ENCODE measurements at regions not wholly inside any gene's neighbourhood (a gene's known extent, or its start where the extent isn't known, plus 50 kb on each side); places are given as distances from the start of the nearest gene placed in this dataset.

DNA sequence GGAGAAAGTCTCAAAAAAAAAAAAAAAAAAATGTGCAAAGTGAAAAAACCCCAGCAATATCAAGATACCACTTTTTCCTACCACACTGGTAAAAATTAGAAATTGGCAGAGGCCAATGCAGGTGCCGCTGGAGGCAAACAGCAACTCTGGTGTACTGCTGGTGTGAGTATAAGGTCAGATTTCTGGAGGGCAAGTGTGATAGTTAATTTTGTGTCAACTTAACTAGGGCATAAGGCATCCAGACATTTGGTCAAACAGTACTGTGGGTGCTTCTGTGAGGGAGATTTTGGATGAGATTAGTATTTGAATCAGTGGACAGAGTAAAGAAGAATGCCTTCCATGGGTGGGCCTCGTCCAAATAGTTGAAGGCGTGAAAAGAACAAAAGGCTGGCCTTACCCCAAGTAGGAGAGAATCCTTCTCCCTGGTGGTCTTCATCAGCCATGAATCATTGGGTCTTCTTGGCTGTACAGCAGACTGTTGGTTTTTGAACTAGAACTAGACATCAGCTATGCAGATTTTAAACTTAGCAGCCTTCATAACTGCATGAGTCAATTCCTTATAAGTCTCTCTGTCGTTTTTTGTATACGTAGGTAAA, 52.8 kb upstream of the FHL2 start:
- no peaks in the 10 kb centered on the region for H3K9me2 ChIP-seq (replicated peaks; ENCODE audit: low read length)
- H3K4me2 ChIP-seq (ENCODE audit: low read length): no peak overlapping the region
- no peak overlapping the region for H3K27ac ChIP-seq (ENCODE audit: low read length)
- H4K20me1 ChIP-seq (ENCODE audit: low read length): no peaks in the 10 kb centered on the region
- DNase-seq (no peak), ATAC-seq (no peak)
- H3K27me3 ChIP-seq (ENCODE audit: low read length): no peaks in the 10 kb centered on the region
- H3K9me3 ChIP-seq (ENCODE audit: low read length): no peaks in the 10 kb centered on the region
- no peak overlapping the region for H3K9ac ChIP-seq (ENCODE audit: low read length)
- no TSS peak for BruUV-seq (replicated peaks)
- no peaks in the 10 kb centered on the region for H3K79me2 ChIP-seq (ENCODE audit: low read length)
- H3K4me1 ChIP-seq (ENCODE audit: insufficient read depth, low read length): peaks cover 55% of the 10 kb centered on the region
- H3F3A ChIP-seq (ENCODE audit: low read length, unreplicated experiment): no peaks in the 10 kb centered on the region
- no peaks in the 10 kb centered on the region for H3K36me3 ChIP-seq (ENCODE audit: low read depth, low read length)
- ChIA-PET CTCF (no interaction called here), POLR2A (ENCODE audit: unreplicated experiment) (interaction anchor here (0.6 kb wide), 1 partner anchor 29 kb away, joined by 3 read pairs; no protein-coding TSS in a partner anchor)
- no peak overlapping the region for H3K4me3 ChIP-seq (ENCODE audit: low read length)
- no peak overlapping the region for H2AFZ ChIP-seq (ENCODE audit: low read length)
- intact Hi-C loops (cut with micrococcal nuclease): no loop called here
- no peak for TF ChIP-seq EZH2phosphoT487 (IDR thresholded peaks at IDR 0.05; ENCODE audit: borderline replicate concordance, low read length)
- TF ChIP-seq CTCF (conservative IDR thresholded peaks at IDR 0.05; ENCODE audit: low read depth, low read length): no peak
- TF ChIP-seq EZH2 (IDR thresholded peaks at IDR 0.05; ENCODE audit: low read length, unreplicated experiment): no peak

DNA sequence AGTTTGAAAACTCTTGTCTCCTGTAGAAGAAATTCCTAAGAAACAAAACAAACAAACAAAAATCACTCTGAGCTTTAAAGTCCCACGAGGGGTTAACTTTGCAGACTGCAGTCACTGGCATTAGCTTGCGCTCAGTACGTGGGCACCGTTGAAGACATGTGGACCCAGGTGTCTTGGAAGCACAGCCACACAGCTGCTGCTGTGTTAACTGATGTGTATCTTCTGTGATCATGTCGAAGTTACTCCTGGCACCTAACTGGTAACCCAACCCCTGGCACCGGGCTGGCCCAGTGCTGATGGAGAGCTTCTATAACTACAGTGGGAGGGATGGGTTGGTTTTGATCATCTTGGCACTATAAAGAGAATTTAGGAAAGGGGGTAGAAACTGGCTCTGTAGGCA, 51.6 kb upstream of the FHL2 start:
- Histone ChIP-seq H3K4me1 (ENCODE audit: insufficient read depth, low read length) (peaks cover 50% of the 10 kb centered on the region), H3K9ac (ENCODE audit: low read length) (no peak overlapping the region)
- no TSS peak for BruUV-seq (replicated peaks)

More for the DNA sequence above, 51.6 kb upstream of the FHL2 start:
- Histone ChIP-seq H3K79me2 (ENCODE audit: low read length) (no peaks in the 10 kb centered on the region), H3K27me3 (ENCODE audit: low read length) (no peaks in the 10 kb centered on the region), H3F3A (ENCODE audit: low read length, unreplicated experiment) (no peaks in the 10 kb centered on the region), H2AFZ (ENCODE audit: low read length) (no peak overlapping the region), H3K27ac (ENCODE audit: low read length) (no peak overlapping the region), H4K20me1 (ENCODE audit: low read length) (no peaks in the 10 kb centered on the region), H3K4me3 (ENCODE audit: low read length) (no peak overlapping the region), H3K9me3 (ENCODE audit: low read length) (no peaks in the 10 kb centered on the region), H3K9me2 (replicated peaks; ENCODE audit: low read length) (no peaks in the 10 kb centered on the region), H3K4me2 (ENCODE audit: low read length) (no peak overlapping the region), H3K36me3 (ENCODE audit: low read depth, low read length) (no peaks in the 10 kb centered on the region)
- ChIA-PET POLR2A (ENCODE audit: unreplicated experiment) (interaction anchor here (0.6 kb wide), 1 partner anchor 58 kb away, joined by 7 read pairs; no protein-coding TSS in a partner anchor), CTCF (no interaction called here)
- ATAC-seq (no peak), DNase-seq (no peak)
- no peak for TF ChIP-seq CTCF (conservative IDR thresholded peaks at IDR 0.05; ENCODE audit: low read depth, low read length)
- no peak for TF ChIP-seq EZH2phosphoT487 (IDR thresholded peaks at IDR 0.05; ENCODE audit: borderline replicate concordance, low read length)
- no peak for TF ChIP-seq EZH2 (IDR thresholded peaks at IDR 0.05; ENCODE audit: low read length, unreplicated experiment)
- intact Hi-C loops (cut with micrococcal nuclease): no loop called here

Measured in PC-3 (cell line).